ENCODE measurements at regions not wholly inside any gene's neighbourhood (a gene's known extent, or its start where the extent isn't known, plus 50 kb on each side); places are given as distances from the start of the nearest gene placed in this dataset.

DNA sequence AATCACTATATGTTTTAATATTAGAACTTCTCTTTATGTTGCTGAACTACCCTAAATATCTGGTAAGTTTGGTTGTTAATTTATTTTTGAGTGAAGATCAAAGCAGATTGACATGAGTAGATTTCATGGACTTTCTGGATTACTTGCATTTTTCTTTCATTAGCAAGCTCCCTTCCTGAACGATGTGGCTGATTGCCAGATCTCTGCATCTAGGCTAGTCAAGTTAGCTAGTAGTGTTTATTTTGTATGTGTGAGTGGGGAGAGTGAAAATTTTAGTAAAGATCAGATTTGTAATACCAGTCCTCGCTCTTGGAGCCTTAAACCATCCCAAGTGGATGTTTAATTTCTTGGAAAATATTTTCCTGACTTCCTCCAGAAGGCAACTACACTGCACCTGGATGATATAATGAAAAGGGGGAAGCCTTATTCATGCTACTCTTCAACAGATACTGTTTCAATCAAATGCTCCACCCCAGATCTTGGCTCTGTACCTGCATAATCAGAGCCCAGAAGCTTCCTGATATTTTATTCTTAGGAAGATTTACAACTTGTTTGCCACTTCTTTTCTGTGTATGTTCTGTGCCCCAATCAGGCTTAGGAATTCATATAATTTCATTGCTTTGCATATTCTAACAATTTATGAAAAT is 143.2 kb upstream of the GRIA4 start:
- TF ChIP-seq SIN3A (IDR thresholded peaks at IDR 0.05; ENCODE audit: borderline replicate concordance, insufficient read depth, low read length) = no peak
- no peak for TF ChIP-seq TAF1 (IDR thresholded peaks at IDR 0.05; ENCODE audit: borderline replicate concordance, insufficient read depth, low read length)
- TF ChIP-seq POLR2AphosphoS5 (IDR thresholded peaks at IDR 0.05; ENCODE audit: low read depth, low read length) = no peak

DNA sequence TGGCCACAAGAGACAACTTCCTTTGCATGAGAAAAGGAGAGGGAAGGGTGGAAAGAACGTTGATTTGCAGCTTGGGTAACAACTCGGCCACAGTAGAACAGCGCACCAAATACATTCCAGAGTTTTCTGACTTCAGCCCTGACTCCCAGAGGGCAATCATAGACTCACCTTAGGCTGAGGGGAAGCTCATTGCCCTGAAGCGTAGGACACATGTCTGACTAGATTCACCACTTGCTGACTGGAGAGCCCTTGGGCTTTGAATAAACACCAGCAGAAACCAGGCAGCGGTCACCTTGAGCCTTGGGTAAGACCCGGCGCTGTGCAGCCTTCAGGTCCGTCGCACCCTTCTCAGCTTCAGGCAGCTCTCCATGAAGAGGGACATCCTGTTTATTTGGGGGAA is 151.8 kb upstream of the GRIA4 start:
- no peak for TF ChIP-seq SIN3A (IDR thresholded peaks at IDR 0.05; ENCODE audit: borderline replicate concordance, insufficient read depth, low read length)
- TF ChIP-seq FOXP2 (optimal IDR thresholded peaks at IDR 0.05; ENCODE audit: borderline replicate concordance, extremely low read depth, extremely low read length, insufficient read depth) = no peak
- TF ChIP-seq POLR2AphosphoS5 (IDR thresholded peaks at IDR 0.05; ENCODE audit: low read depth, low read length) = no peak
- TF ChIP-seq TAF1 (IDR thresholded peaks at IDR 0.05; ENCODE audit: borderline replicate concordance, insufficient read depth, low read length) = no peak
- TF ChIP-seq, protein P1, sequence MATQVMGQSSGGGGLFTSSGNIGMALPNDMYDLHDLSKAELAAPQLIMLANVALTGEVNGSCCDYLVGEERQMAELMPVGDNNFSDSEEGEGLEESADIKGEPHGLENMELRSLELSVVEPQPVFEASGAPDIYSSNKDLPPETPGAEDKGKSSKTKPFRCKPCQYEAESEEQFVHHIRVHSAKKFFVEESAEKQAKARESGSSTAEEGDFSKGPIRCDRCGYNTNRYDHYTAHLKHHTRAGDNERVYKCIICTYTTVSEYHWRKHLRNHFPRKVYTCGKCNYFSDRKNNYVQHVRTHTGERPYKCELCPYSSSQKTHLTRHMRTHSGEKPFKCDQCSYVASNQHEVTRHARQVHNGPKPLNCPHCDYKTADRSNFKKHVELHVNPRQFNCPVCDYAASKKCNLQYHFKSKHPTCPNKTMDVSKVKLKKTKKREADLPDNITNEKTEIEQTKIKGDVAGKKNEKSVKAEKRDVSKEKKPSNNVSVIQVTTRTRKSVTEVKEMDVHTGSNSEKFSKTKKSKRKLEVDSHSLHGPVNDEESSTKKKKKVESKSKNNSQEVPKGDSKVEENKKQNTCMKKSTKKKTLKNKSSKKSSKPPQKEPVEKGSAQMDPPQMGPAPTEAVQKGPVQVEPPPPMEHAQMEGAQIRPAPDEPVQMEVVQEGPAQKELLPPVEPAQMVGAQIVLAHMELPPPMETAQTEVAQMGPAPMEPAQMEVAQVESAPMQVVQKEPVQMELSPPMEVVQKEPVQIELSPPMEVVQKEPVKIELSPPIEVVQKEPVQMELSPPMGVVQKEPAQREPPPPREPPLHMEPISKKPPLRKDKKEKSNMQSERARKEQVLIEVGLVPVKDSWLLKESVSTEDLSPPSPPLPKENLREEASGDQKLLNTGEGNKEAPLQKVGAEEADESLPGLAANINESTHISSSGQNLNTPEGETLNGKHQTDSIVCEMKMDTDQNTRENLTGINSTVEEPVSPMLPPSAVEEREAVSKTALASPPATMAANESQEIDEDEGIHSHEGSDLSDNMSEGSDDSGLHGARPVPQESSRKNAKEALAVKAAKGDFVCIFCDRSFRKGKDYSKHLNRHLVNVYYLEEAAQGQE (IDR thresholded peaks at IDR 0.05; ENCODE audit: insufficient read depth in 1 of 2, low read depth in 2 of 2, low read length in 2 of 2) = no peak

DNA sequence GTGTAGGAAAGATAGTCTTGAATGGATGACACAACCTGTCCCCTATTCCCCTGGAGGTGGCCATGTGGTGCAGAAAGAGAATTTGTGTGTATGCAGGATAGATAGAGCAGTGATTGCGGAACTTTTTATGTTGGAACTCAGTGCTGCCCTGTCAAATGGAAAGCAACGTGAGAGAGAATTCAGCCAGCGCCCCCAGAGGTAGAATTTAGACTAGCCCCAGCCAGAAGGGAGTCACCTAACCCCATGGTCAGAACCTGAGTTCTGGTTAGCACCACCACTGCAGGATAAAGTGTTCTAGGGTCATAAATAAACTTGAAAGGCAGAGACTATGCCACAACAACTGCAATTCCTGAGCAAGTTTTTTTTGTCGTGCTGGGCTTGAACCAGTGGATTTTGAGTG is 152.9 kb upstream of the GRIA4 start:
- no peak for TF ChIP-seq FOXP2 (optimal IDR thresholded peaks at IDR 0.05; ENCODE audit: borderline replicate concordance, extremely low read depth, extremely low read length, insufficient read depth)
- no peak for TF ChIP-seq TAF1 (IDR thresholded peaks at IDR 0.05; ENCODE audit: borderline replicate concordance, insufficient read depth, low read length)
- TF ChIP-seq POLR2AphosphoS5 (IDR thresholded peaks at IDR 0.05; ENCODE audit: low read depth, low read length) = no peak
- TF ChIP-seq, protein P1 (IDR thresholded peaks at IDR 0.05; ENCODE audit: insufficient read depth in 1 of 2, low read depth in 2 of 2, low read length in 2 of 2) = no peak
- TF ChIP-seq SIN3A (IDR thresholded peaks at IDR 0.05; ENCODE audit: borderline replicate concordance, insufficient read depth, low read length) = no peak

DNA sequence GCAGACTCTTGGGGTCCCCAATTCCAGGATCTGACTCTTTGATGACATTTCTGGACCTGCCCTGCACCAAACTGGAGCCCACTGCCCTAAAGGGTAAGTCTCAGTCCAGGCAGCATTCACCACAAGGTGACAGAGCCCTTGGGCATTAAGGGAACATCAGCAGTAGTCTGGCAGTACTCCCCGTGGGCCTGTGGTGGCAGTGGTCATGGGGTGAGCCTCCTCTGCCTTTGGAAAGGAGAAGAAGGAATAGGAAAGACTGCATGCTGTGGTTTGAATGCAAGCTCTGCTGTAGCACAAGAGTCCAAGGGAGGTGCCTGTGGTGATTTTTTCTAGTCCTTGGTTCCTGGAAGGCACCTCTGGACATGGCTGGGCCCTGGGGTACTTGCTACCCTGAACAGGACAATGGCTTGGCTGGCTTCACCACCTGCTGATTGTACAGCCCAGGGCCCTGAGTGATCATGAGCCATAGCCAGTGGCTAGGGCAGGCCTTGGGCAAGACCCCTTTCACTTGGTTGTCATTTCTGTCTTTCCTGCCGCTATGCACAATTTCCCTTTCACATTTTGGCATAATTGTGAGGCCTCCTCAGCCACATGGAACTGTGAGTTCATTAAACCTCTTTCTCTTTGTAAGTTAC is 160.7 kb upstream of the GRIA4 start:
- TF ChIP-seq FOXP2 (optimal IDR thresholded peaks at IDR 0.05; ENCODE audit: borderline replicate concordance, extremely low read depth, extremely low read length, insufficient read depth) (no peak), SIN3A (IDR thresholded peaks at IDR 0.05; ENCODE audit: borderline replicate concordance, insufficient read depth, low read length) (no peak), TAF1 (IDR thresholded peaks at IDR 0.05; ENCODE audit: borderline replicate concordance, insufficient read depth, low read length) (no peak), POLR2AphosphoS5 (IDR thresholded peaks at IDR 0.05; ENCODE audit: low read depth, low read length) (no peak)
- TF ChIP-seq, protein P1 (IDR thresholded peaks at IDR 0.05; ENCODE audit: insufficient read depth in 1 of 2, low read depth in 2 of 2, low read length in 2 of 2) = no peak

DNA sequence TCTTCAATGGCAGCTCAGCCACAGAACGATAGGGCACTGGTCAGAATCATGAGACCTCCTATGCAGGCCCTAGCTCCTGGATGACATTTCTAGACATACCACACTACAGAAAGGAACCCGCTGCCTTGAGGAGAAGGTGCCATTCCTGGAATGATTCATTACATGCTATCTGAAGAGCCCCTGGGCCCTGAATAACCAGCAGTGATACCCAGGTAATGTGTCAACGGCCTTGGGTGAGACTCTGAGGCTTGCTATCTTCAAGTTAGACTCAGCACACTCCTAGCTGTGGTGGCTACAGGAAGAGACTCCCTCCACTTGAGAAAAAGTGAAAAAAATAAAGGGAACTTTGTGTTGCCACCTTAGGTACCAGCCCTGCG is 161.2 kb upstream of the GRIA4 start:
- TF ChIP-seq SIN3A (IDR thresholded peaks at IDR 0.05; ENCODE audit: borderline replicate concordance, insufficient read depth, low read length) = no peak
- no peak for TF ChIP-seq POLR2AphosphoS5 (IDR thresholded peaks at IDR 0.05; ENCODE audit: low read depth, low read length)
- no peak for TF ChIP-seq FOXP2 (optimal IDR thresholded peaks at IDR 0.05; ENCODE audit: borderline replicate concordance, extremely low read depth, extremely low read length, insufficient read depth)
- no peak for TF ChIP-seq TAF1 (IDR thresholded peaks at IDR 0.05; ENCODE audit: borderline replicate concordance, insufficient read depth, low read length)
- TF ChIP-seq, protein P1 (IDR thresholded peaks at IDR 0.05; ENCODE audit: insufficient read depth in 1 of 2, low read depth in 2 of 2, low read length in 2 of 2) = no peak

Measured in PFSK-1 (cell line).